ENCODE measurements at regions not wholly inside any gene's neighbourhood (a gene's known extent, or its start where the extent isn't known, plus 50 kb on each side); places are given as distances from the start of the nearest gene placed in this dataset.

GRCh38 chr17:77528516-77529327, 388.0 kb downstream of the SEC14L1 start (continued):
- TF ChIP-seq RNF2 (IDR thresholded peaks at IDR 0.05; ENCODE audit: borderline replicate concordance, low read depth, low read length, missing control alignments, poor library complexity, severe bottlenecking) (peak; percentile 32), ATF2 (IDR thresholded peaks at IDR 0.05; ENCODE audit: low read length) (no peak), CTCF (IDR thresholded peaks at IDR 0.05; ENCODE audit: control extremely low read depth in 1 of 3, insufficient read depth in 1 of 3, low read depth in 1 of 3, low read length in 3 of 3) (peak; percentile 26 to 76 (median 58)), RXRA (IDR thresholded peaks at IDR 0.05; ENCODE audit: insufficient read depth, low read depth, low read length) (no peak), MAFK (IDR thresholded peaks at IDR 0.05; ENCODE audit: low read depth, low read length) (no peak), TCF12 (IDR thresholded peaks at IDR 0.05; ENCODE audit: low read depth, low read length) (no peak), E2F6 (IDR thresholded peaks at IDR 0.05) (peak; percentile 95)
